GM12878 (cell line): ENCODE measurements at regions not wholly inside any gene's neighbourhood (a gene's known extent, or its start where the extent isn't known, plus 50 kb on each side); places are given as distances from the start of the nearest gene placed in this dataset.

Experiments used
- ATAC-seq: fragments of 200-7000 bp; cut with Tn5 transposase; 3 replicates; pipeline ENCODE4 v1.9.1; 2020; ENCODE audit warnings: mild to moderate bottlenecking, moderate library complexity
- BruUV-seq: library from RNA; stranded (reverse); fragments of 400-500 nt; replicated peaks from 2 replicates; lab custom pipeline; 2021; lab: Mats Ljungman, UMichigan
- CTCF ChIA-PET: fragments of 300-600 bp; sonication (Branson Sonifier 250); formaldehyde crosslinking; extraction: SDS; loops from one replicate; lab custom pipeline; 2021; ENCODE audit warnings: inconsistent platforms; lab: Yijun Ruan, JAX
- POLR2A ChIA-PET: fragments of 350-600 bp; formaldehyde crosslinking; extraction: SDS; loops from one replicate; lab custom pipeline; 2021; ENCODE audit warnings: inconsistent platforms; lab: Charles Lee
- RAD21 ChIA-PET: fragments of 300-600 bp; sonication (Branson Sonifier 250); formaldehyde crosslinking; loops from one replicate; lab custom pipeline; 2023; ENCODE audit warnings: antibody characterized with exemption; ENCODE audit not compliant: unreplicated experiment; lab: Charles Lee
- SMC1A ChIA-PET: fragments of 300-600 bp; sonication (Branson Sonifier 250); formaldehyde crosslinking; loops from one replicate; lab custom pipeline; 2023; ENCODE audit not compliant: unreplicated experiment, uncharacterized antibody; lab: Charles Lee
- DNase-seq: peaks from one replicate; pipeline ENCODE4 v3.0.0-alpha.2; 2011; ENCODE audit warnings: low read depth, low spot score
- FAIRE-seq: peaks from 3 replicates; lab custom pipeline; 2011; peaks lifted over from hg19 to GRCh38; lab: Jason Lieb, UNC
- H2AFZ ChIP-seq: 2 replicates; pipeline ENCODE4 v1.6.0; 2011; ENCODE audit warnings: low read depth, low read length, control low read depth; ENCODE audit not compliant: control insufficient read depth
- H3K27ac ChIP-seq: 2 replicates; pipeline ENCODE4 v1.5.1; 2011; ENCODE audit warnings: control low read depth; ENCODE audit not compliant: control insufficient read depth, insufficient read depth
- H3K27me3 ChIP-seq, 2 experiments: replicated peaks in 1 of 2; 2 replicates each; pipeline versions ENCODE4 v1.6.0 to v1.6.1; 2011; ENCODE audit warnings: low read length in 1 of 2; ENCODE audit not compliant: control insufficient read depth in 2 of 2, insufficient read depth in 2 of 2
- H3K36me3 ChIP-seq, 2 experiments: 2 replicates each; pipeline ENCODE4 v1.5.1; 2011; ENCODE audit warnings: low read length in 1 of 2; ENCODE audit not compliant: control insufficient read depth in 2 of 2, insufficient read depth in 2 of 2
- H3K4me1 ChIP-seq: 2 replicates; pipeline ENCODE4 v1.6.1; 2011; ENCODE audit warnings: mild to moderate bottlenecking, low read length, moderate library complexity, mixed read lengths; ENCODE audit not compliant: control insufficient read depth, insufficient read depth
- H3K4me2 ChIP-seq: 2 replicates; pipeline ENCODE4 v1.6.0; 2011; ENCODE audit warnings: control low read depth; ENCODE audit not compliant: control insufficient read depth, insufficient read depth
- H3K4me3 ChIP-seq: fragments of 200-600 bp; sonication (generic); 2 replicates; pipeline ENCODE4 v1.5.1; 2016
- H3K79me2 ChIP-seq: 2 replicates; pipeline ENCODE4 v1.6.0; 2011; ENCODE audit warnings: low read length; ENCODE audit not compliant: control insufficient read depth, insufficient read depth
- H3K9ac ChIP-seq: 2 replicates; pipeline ENCODE4 v1.8.0; 2011; ENCODE audit warnings: low read length, control low read depth, mixed read lengths; ENCODE audit not compliant: control insufficient read depth, insufficient read depth
- H3K9me3 ChIP-seq: replicated peaks from 3 replicates; pipeline ENCODE4 v1.5.1; 2011; ENCODE audit warnings: mild to moderate bottlenecking, low read length; ENCODE audit not compliant: control insufficient read depth, insufficient read depth
- H4K20me1 ChIP-seq: 2 replicates; pipeline ENCODE4 v1.6.0; 2011; ENCODE audit not compliant: control insufficient read depth, insufficient read depth
- ATF2 ChIP-seq: IDR thresholded peaks from 2 replicates; pipeline ENCODE4 v1.6.1; 2012; ENCODE audit warnings: low read length, inconsistent platforms
- CHD1 ChIP-seq: IDR thresholded peaks from 2 replicates; pipeline ENCODE4 v1.6.1; 2012; ENCODE audit warnings: low read depth, low read length, improper control_type of control experiment
- ESRRA ChIP-seq: IDR thresholded peaks from 2 replicates; pipeline ENCODE4 v1.6.1; 2012; ENCODE audit warnings: mild to moderate bottlenecking, low read length, improper control_type of control experiment
- NBN ChIP-seq: fragments of 450-650 bp; IDR thresholded peaks from 2 replicates; pipeline ENCODE4 v1.6.1; 2016
- NKRF ChIP-seq: fragments of 450-650 bp; conservative IDR thresholded peaks from 2 replicates; pipeline ENCODE4 v1.6.1; 2017; ENCODE audit warnings: mild to moderate bottlenecking, moderate library complexity
- USF2 ChIP-seq: IDR thresholded peaks from 2 replicates; pipeline ENCODE4 v1.6.1; 2011; ENCODE audit warnings: low read depth, low read length, improper control_type of control experiment, borderline replicate concordance
- WGBS: methylation state at CpG from one replicate; pipeline ENCODE4 v1.1.6; 2016; ENCODE audit warnings: low lambda C conversion rate; ENCODE audit not compliant: insufficient replicate concordance, insufficient coverage; ENCODE audit errors: missing lambda C conversion rate; 5-methylcytosine and 5-hydroxymethylcytosine counted together
- in situ Hi-C: fragments of 300-500 bp; cut with MboI; formaldehyde crosslinking; loops from 9 replicates; pipeline ENCODE4 v1.14.3; 2018; ENCODE audit warnings: mixed read lengths
- intact Hi-C: fragments of 100-400 bp; cut with micrococcal nuclease; formaldehyde crosslinking; loops from one replicate; pipeline ENCODE4 v1.14.2; 2022; ENCODE audit not compliant: unreplicated experiment

- Histone ChIP-seq H4K20me1 (no peaks in the 10 kb centered on the region), H3K4me3 (no peak overlapping the region), H2AFZ (no peak overlapping the region), H3K36me3 (no peaks in the 10 kb centered on the region), H3K27me3 (no peaks in the 10 kb centered on the region), H3K79me2 (no peaks in the 10 kb centered on the region), H3K4me1 (no peaks in the 10 kb centered on the region), H3K27ac (no peak overlapping the region), H3K4me2 (no peak overlapping the region), H3K9ac (no peak overlapping the region), H3K9me3 (no peaks in the 10 kb centered on the region)
- intact Hi-C loops, result no loop called here
- TF ChIP-seq NBN (no peak), CHD1 (no peak), NKRF (no peak), ATF2 (no peak), USF2 (no peak), ESRRA (no peak)
- no TSS peak for BruUV-seq
- ChIA-PET CTCF (interaction anchor here (1.4 kb wide), 2 partner anchors 17 to 18 kb away, joined by 3 to 5 read pairs; no protein-coding TSS in a partner anchor), SMC1A (interaction anchor here (0.9 kb wide), 1 partner anchor 19 kb away, joined by 3 read pairs; no protein-coding TSS in a partner anchor), POLR2A (interaction anchor here (0.5 kb wide), 1 partner anchor 560 kb away, joined by 4 read pairs; no protein-coding TSS in a partner anchor), RAD21 (interaction anchor here (1.5 kb wide), 1 partner anchor 21 kb away, joined by 3 read pairs; no protein-coding TSS in a partner anchor)
- FAIRE-seq (no peak), ATAC-seq (no peak), DNase-seq (no peak)
- in situ Hi-C loops, result no loop called here
- WGBS, result 79% methylated on average over 1 of the region's 1 CpG
These were observed 1341.5 kb upstream of the ACVR2A start for GRCh38 chr2:146503366-146503765.
